Lung (tissue), 11 donors: ENCODE measurements at regions not wholly inside any gene's neighbourhood (a gene's known extent, or its start where the extent isn't known, plus 50 kb on each side); places are given as distances from the start of the nearest gene placed in this dataset.
"Not testable (repeated sequence)": the region's sequence is repeated elsewhere in the genome, so short reads cannot be mapped to it uniquely, and the experiment has no call there.

ENCODE experiments used
- ATAC-seq: fragments of 200-7000 bp; cut with Tn5 transposase; one replicate; pipeline ENCODE4 v1.9.1; 2020; ENCODE audit warnings: moderate number of reproducible peaks; ENCODE audit not compliant: insufficient read depth, low FRiP score
- DNase-seq, 3 donors: peaks; one replicate each; pipeline ENCODE4 v3.0.0-alpha.2; 2013 to 2017
- H3K27ac ChIP-seq, 2 donors: one replicate each; pipeline ENCODE4 v1.5.1; 2013; ENCODE audit warnings: mild to moderate bottlenecking in 2 of 2, moderate library complexity in 2 of 2, control low read depth in 1 of 2, inconsistent platforms in 1 of 2, low read depth in 1 of 2, low read length in 1 of 2
- H3K27me3 ChIP-seq, 3 donors: one replicate each; pipeline ENCODE4 v1.5.1; 2013; ENCODE audit warnings: low read length in 2 of 3; ENCODE audit not compliant: control insufficient read depth in 3 of 3, insufficient read depth in 3 of 3
- H3K36me3 ChIP-seq, 4 donors: one replicate each; pipeline ENCODE4 v1.5.1; 2013; ENCODE audit warnings: low read length in 4 of 4, mild to moderate bottlenecking in 1 of 4, moderate library complexity in 1 of 4; ENCODE audit not compliant: control insufficient read depth in 4 of 4, insufficient read depth in 4 of 4
- H3K4me1 ChIP-seq, 5 donors: one replicate each; pipeline ENCODE4 v1.5.1; 2013; ENCODE audit warnings: low read length in 5 of 5, mild to moderate bottlenecking in 2 of 5, moderate library complexity in 1 of 5; ENCODE audit not compliant: control insufficient read depth in 5 of 5, insufficient read depth in 5 of 5
- H3K4me3 ChIP-seq: one replicate; pipeline ENCODE4 v1.5.1; 2013; ENCODE audit warnings: mild to moderate bottlenecking, control low read depth, moderate library complexity
- H3K9ac ChIP-seq, 2 donors: one replicate each; pipeline ENCODE4 v1.5.1; 2013; ENCODE audit warnings: low read length in 2 of 2, control low read depth in 1 of 2; ENCODE audit not compliant: insufficient read depth in 1 of 2
- H3K9me3 ChIP-seq, 4 donors: one replicate each; pipeline ENCODE4 v1.5.1; 2013; ENCODE audit warnings: low read length in 3 of 4, mild to moderate bottlenecking in 1 of 4, moderate library complexity in 1 of 4; ENCODE audit not compliant: control insufficient read depth in 4 of 4, insufficient read depth in 3 of 4
- WGBS, 2 donors: extraction: QIAGEN DNeasy Blood & Tissue Kit; methylation state at CpG; one replicate each; pipeline ENCODE4 v1.1.7; 2013; 5-methylcytosine and 5-hydroxymethylcytosine counted together
- TF ChIP-seq, protein P1 (sequence below): IDR thresholded peaks from 2 replicates; pipeline ENCODE4 v1.5.1; 2012; ENCODE audit warnings: mild to moderate bottlenecking; ENCODE audit errors: control extremely low read depth, extremely low read depth
- donor health status: control.
- donor health status: control.
- donor health status: Bipolar disorder and iron deficiency.
- donor health status: healthy.
- donor health status: DM: yes; HTN: yes; CAD: no.

DNA sequence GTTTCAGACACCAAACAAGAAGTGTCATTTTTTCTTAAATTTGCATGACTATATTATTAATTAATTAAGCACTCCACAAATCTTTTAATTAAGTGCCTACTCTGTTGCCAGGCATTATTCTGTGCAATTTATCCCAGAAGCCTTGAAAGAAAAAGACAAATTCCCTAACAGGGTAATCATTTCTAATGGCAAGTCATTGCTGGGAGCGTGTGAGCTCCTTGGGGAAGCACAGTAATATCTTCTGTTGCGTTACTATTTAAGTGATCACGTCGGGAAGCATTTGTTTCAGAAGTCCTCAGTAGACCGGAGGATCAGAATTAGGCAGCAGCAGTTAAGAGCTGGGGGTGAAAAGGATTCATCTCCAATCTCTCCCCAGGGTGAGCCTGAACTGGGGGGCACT is 276.8 kb upstream of the RNF32 start:
- H3K27me3 ChIP-seq: no peaks in the 10 kb centered on the region
- H3K4me1 ChIP-seq: no peaks in the 10 kb centered on the region
- no peaks in the 10 kb centered on the region for H3K9me3 ChIP-seq
- DNase-seq (no peak), ATAC-seq (no peak)
- 82 to 89% methylated on average over 5 of the region's 5 CpGs for WGBS, 2 donors
- H3K9ac ChIP-seq: no peak overlapping the region
- no peak overlapping the region for H3K4me3 ChIP-seq
- TF ChIP-seq, protein P1, sequence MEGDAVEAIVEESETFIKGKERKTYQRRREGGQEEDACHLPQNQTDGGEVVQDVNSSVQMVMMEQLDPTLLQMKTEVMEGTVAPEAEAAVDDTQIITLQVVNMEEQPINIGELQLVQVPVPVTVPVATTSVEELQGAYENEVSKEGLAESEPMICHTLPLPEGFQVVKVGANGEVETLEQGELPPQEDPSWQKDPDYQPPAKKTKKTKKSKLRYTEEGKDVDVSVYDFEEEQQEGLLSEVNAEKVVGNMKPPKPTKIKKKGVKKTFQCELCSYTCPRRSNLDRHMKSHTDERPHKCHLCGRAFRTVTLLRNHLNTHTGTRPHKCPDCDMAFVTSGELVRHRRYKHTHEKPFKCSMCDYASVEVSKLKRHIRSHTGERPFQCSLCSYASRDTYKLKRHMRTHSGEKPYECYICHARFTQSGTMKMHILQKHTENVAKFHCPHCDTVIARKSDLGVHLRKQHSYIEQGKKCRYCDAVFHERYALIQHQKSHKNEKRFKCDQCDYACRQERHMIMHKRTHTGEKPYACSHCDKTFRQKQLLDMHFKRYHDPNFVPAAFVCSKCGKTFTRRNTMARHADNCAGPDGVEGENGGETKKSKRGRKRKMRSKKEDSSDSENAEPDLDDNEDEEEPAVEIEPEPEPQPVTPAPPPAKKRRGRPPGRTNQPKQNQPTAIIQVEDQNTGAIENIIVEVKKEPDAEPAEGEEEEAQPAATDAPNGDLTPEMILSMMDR: no peak
- no peaks in the 10 kb centered on the region for H3K36me3 ChIP-seq
- no peak overlapping the region for H3K27ac ChIP-seq

GRCh38 chr7:156360835-156361234 is 279.7 kb upstream of the RNF32 start:
- Histone ChIP-seq H3K9me3 (peaks cover 0 to 1% (median 0%) of the 10 kb centered on the region in 4 donors), H3K36me3 (no peaks in the 10 kb centered on the region), H3K4me1 (peaks cover 0 to 7% (median 0%) of the 10 kb centered on the region in 5 donors), H3K27ac (no peak overlapping the region), H3K9ac (no peak overlapping the region), H3K4me3 (no peak overlapping the region), H3K27me3 (no peaks in the 10 kb centered on the region)
- ATAC-seq (no peak), DNase-seq (no peak)
- TF ChIP-seq, protein P1: no peak
- 74 to 75% methylated on average over 6 of the region's 6 CpGs for WGBS, 2 donors

- Histone ChIP-seq H3K9me3 (peaks cover 0 to 2% (median 0%) of the 10 kb centered on the region in 4 donors), H3K36me3 (no peaks in the 10 kb centered on the region), H3K4me3 (no peak overlapping the region), H3K27ac (no peak overlapping the region), H3K27me3 (no peaks in the 10 kb centered on the region), H3K4me1 (peaks cover 0 to 7% (median 0%) of the 10 kb centered on the region in 5 donors), H3K9ac (no peak overlapping the region)
- TF ChIP-seq, protein P1: no peak
- DNase-seq (no peak), ATAC-seq (no peak)
- WGBS, 2 donors: 83 to 85% methylated on average over 5 of the region's 5 CpGs
These were observed 284.0 kb upstream of the RNF32 start for GRCh38 chr7:156356551-156356950.

- Histone ChIP-seq H3K27ac (no peak overlapping the region), H3K9me3 (peaks cover 0 to 2% (median 0%) of the 10 kb centered on the region in 4 donors), H3K27me3 (no peaks in the 10 kb centered on the region), H3K4me3 (no peak overlapping the region), H3K36me3 (no peaks in the 10 kb centered on the region), H3K4me1 (peaks cover 0 to 7% (median 0%) of the 10 kb centered on the region in 5 donors), H3K9ac (no peak overlapping the region)
- TF ChIP-seq, protein P1: no peak
- WGBS, 2 donors: 81 to 94% methylated on average over 7 of the region's 7 CpGs
- ATAC-seq: no peak
- DNase-seq: no peak
These were observed 287.2 kb upstream of the RNF32 start for GRCh38 chr7:156353352-156353751.

DNA sequence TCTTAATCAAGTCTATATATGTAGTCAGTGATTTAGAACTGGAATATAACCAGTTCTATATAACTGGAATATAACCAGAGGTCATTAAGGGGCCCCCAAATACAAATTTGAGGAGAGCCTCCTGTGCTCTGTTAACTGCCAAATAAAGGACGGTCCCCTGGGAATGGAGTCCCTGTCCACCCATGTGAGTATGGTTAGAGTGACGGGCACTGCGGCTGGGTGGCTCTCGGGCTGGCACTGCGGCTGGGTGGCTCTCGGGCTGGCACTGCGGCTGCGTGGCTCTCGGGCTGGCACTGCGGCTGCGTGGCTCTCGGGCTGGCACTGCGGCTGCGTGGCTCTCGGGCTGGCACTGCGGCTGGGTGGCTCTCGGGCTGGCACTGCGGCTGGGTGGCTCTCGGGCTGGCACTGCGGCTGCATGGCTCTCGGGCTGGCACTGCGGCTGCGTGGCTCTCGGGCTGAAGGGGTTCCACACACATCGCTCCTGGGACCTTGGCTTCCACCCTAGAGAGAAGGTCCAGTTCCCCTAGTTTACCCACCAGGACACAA is 292.8 kb upstream of the RNF32 start:
- not testable (repeated sequence) for H3K4me3 ChIP-seq, DNase-seq

More for the DNA sequence above, 292.8 kb upstream of the RNF32 start:
- WGBS, 2 donors: 94 to 95% methylated on average over 25 of the region's 25 CpGs
- not testable (repeated sequence) for H3K4me1 ChIP-seq, H3K9me3 ChIP-seq, H3K27ac ChIP-seq, H3K27me3 ChIP-seq, ATAC-seq, H3K36me3 ChIP-seq, H3K9ac ChIP-seq
